SK-N-SH (cell line): ENCODE measurements at regions not wholly inside any gene's neighbourhood (a gene's known extent, or its start where the extent isn't known, plus 50 kb on each side); places are given as distances from the start of the nearest gene placed in this dataset.

ENCODE experiments used
- CTCF ChIA-PET: fragments of 300-600, 350-600 bp; formaldehyde crosslinking; extraction: SDS; loops from one replicate; lab custom pipeline; 2021; lab: Yijun Ruan, JAX
- POLR2A ChIA-PET: fragments of 350-600 bp; sonication (Branson Sonifier 250); formaldehyde crosslinking; extraction: SDS; loops from one replicate; lab custom pipeline; 2020; ENCODE audit warnings: antibody characterized with exemption, inconsistent platforms; lab: Yijun Ruan, JAX
- DNase-seq: peaks from one replicate; pipeline ENCODE4 v3.0.0; 2012
- H2AFZ ChIP-seq: fragments of 200-600 bp; sonication (generic); 2 replicates; pipeline ENCODE4 v1.8.1; 2016; ENCODE audit warnings: antibody characterized with exemption, mild to moderate bottlenecking, low read depth
- H3F3A ChIP-seq: fragments of 200-600 bp; sonication (generic); replicated peaks from 2 replicates; pipeline ENCODE3; 2016; ENCODE audit warnings: antibody characterized with exemption, mild to moderate bottlenecking; ENCODE audit not compliant: insufficient read depth
- H3K27ac ChIP-seq, 2 experiments: fragments of 200-500 bp in 1 of 2; fragments of 200-600 bp in 1 of 2; sonication (Bioruptor generic) in 1 of 2; sonication (generic), shearing (Covaris generic) in 1 of 2; 2 replicates each; pipeline versions ENCODE4 v1.5.1 to v1.6.1; 2014 to 2016; ENCODE audit warnings: low read depth in 2 of 2, inconsistent platforms in 1 of 2, low read length in 1 of 2, mild to moderate bottlenecking in 1 of 2, mixed read lengths in 1 of 2
- H3K27me3 ChIP-seq: fragments of 200-600 bp; sonication (generic), shearing (Covaris generic); 2 replicates; pipeline ENCODE4 v1.6.1; 2016; ENCODE audit warnings: mixed run types; ENCODE audit not compliant: insufficient read depth
- H3K36me3 ChIP-seq, 2 experiments: fragments of 200-500 bp in 1 of 2; fragments of 200-600 bp in 1 of 2; sonication (Bioruptor generic) in 1 of 2; sonication (generic) in 1 of 2; replicated peaks in 1 of 2; 2 replicates each; pipeline versions ENCODE3 to v1.5.1; 2014 to 2016; ENCODE audit warnings: low read length in 1 of 2, mild to moderate bottlenecking in 1 of 2; ENCODE audit not compliant: insufficient read depth in 2 of 2, control insufficient read depth in 1 of 2
- H3K4me1 ChIP-seq, 2 experiments: fragments of 200-500 bp in 1 of 2; fragments of 200-600 bp in 1 of 2; sonication (Bioruptor generic) in 1 of 2; sonication (generic), shearing (Covaris generic) in 1 of 2; 2 replicates each; pipeline versions ENCODE4 v1.5.1 to v1.6.1; 2014 to 2016; ENCODE audit warnings: low read depth in 1 of 2, low read length in 1 of 2, mixed run types in 1 of 2; ENCODE audit not compliant: insufficient read depth in 2 of 2, control insufficient read depth in 1 of 2
- H3K4me2 ChIP-seq: fragments of 200-600 bp; sonication (generic), shearing (Covaris generic); 2 replicates; pipeline ENCODE4 v1.6.1; 2017; ENCODE audit warnings: mixed run types
- H3K4me3 ChIP-seq, 2 experiments: fragments of 200-500 bp in 1 of 2; fragments of 200-600 bp in 1 of 2; sonication (Bioruptor generic) in 1 of 2; sonication (generic), shearing (Covaris generic) in 1 of 2; 2 replicates each; pipeline versions ENCODE4 v1.5.1 to v1.8.1; 2014 to 2016; ENCODE audit warnings: low read depth in 2 of 2, inconsistent platforms in 1 of 2, low read length in 1 of 2, mild to moderate bottlenecking in 1 of 2, mixed read lengths in 1 of 2, moderate library complexity in 1 of 2
- H3K79me2 ChIP-seq: fragments of 200-600 bp; sonication (generic); 2 replicates; pipeline ENCODE4 v1.8.1; 2017; ENCODE audit warnings: mild to moderate bottlenecking; ENCODE audit not compliant: insufficient read depth
- H3K9ac ChIP-seq: fragments of 200-600 bp; sonication (generic); 2 replicates; pipeline ENCODE4 v1.6.1; 2017; ENCODE audit warnings: mixed run types
- H3K9me2 ChIP-seq: fragments of 200-600 bp; sonication (generic); 2 replicates; pipeline ENCODE4 v1.6.1; 2017; ENCODE audit warnings: mixed run types
- H3K9me3 ChIP-seq: fragments of 200-600 bp; sonication (generic); 2 replicates; pipeline ENCODE4 v1.6.1; 2017; ENCODE audit warnings: mixed run types, mild to moderate bottlenecking, moderate library complexity
- H4K20me1 ChIP-seq: fragments of 200-600 bp; sonication (generic); 2 replicates; pipeline ENCODE4 v1.6.1; 2017; ENCODE audit warnings: mild to moderate bottlenecking, mixed run types; ENCODE audit not compliant: insufficient read depth
- CHD2 ChIP-seq: fragments of 150-350 bp; IDR thresholded peaks from 2 replicates; pipeline ENCODE4 v1.6.1; 2018; ENCODE audit warnings: low read length; ENCODE audit not compliant: partially characterized antibody
- ELF1 ChIP-seq: IDR thresholded peaks from 2 replicates; pipeline ENCODE4 v1.4.0; 2012
- EZH2phosphoT487 ChIP-seq: fragments of 200-600 bp; sonication (generic); IDR thresholded peaks from 2 replicates; pipeline ENCODE4 v1.6.1; 2017; ENCODE audit warnings: low read depth, mixed run types, mild to moderate bottlenecking, antibody characterized with exemption, moderate library complexity, borderline replicate concordance
- FOSL2 ChIP-seq: IDR thresholded peaks from 2 replicates; pipeline ENCODE4 v1.4.0; 2012; ENCODE audit warnings: low read depth, mild to moderate bottlenecking, moderate library complexity, borderline replicate concordance
- FOXJ3 ChIP-seq: sonication (generic); formaldehyde crosslinking; IDR thresholded peaks from 2 replicates; pipeline ENCODE4 v1.5.1; 2020; ENCODE audit warnings: mild to moderate bottlenecking, missing genetic modification reagents
- FOXM1 ChIP-seq: IDR thresholded peaks from 2 replicates; pipeline ENCODE4 v1.4.0; 2012; ENCODE audit warnings: low read depth, mild to moderate bottlenecking
- GABPA ChIP-seq: IDR thresholded peaks from 2 replicates; pipeline ENCODE4 v1.4.0; 2012; ENCODE audit warnings: low read depth, mild to moderate bottlenecking
- MEF2A ChIP-seq: IDR thresholded peaks from 2 replicates; pipeline ENCODE4 v1.4.0; 2012; ENCODE audit warnings: low read depth, borderline replicate concordance
- RCOR1 ChIP-seq: fragments of 150-350 bp; IDR thresholded peaks from 2 replicates; pipeline ENCODE4 v1.6.1; 2017; ENCODE audit warnings: antibody characterized with exemption, low read length
- REST ChIP-seq: IDR thresholded peaks from 2 replicates; pipeline ENCODE4 v1.6.1; 2012; ENCODE audit warnings: mild to moderate bottlenecking, low read depth, low read length, moderate library complexity
- RFX5 ChIP-seq: IDR thresholded peaks from 2 replicates; pipeline ENCODE4 v1.6.1; 2012; ENCODE audit warnings: mild to moderate bottlenecking, improper control_type of control experiment, low read length
- SMC3 ChIP-seq: IDR thresholded peaks from 2 replicates; pipeline ENCODE4 v1.6.1; 2012; ENCODE audit warnings: low read depth, low read length, improper control_type of control experiment
- TAF1 ChIP-seq: IDR thresholded peaks from 2 replicates; pipeline ENCODE4 v1.6.1; 2012; ENCODE audit warnings: low read depth, mild to moderate bottlenecking, low read length, moderate library complexity, borderline replicate concordance
- TEAD4 ChIP-seq: IDR thresholded peaks from 2 replicates; pipeline ENCODE4 v1.4.0; 2012; ENCODE audit warnings: mild to moderate bottlenecking, borderline replicate concordance; ENCODE audit not compliant: insufficient read depth
- USF1 ChIP-seq: IDR thresholded peaks from 2 replicates; pipeline ENCODE4 v1.4.0; 2012; ENCODE audit warnings: low read depth, borderline replicate concordance
- YY1 ChIP-seq: IDR thresholded peaks from 2 replicates; pipeline ENCODE4 v1.4.0; 2012; ENCODE audit warnings: low read depth, mild to moderate bottlenecking
- WGBS: methylation state at CpG from one replicate; pipeline ENCODE4 v1.1.6; 2017; ENCODE audit warnings: low lambda C conversion rate; 5-methylcytosine and 5-hydroxymethylcytosine counted together
- TF ChIP-seq, protein P1 (sequence below): IDR thresholded peaks from 2 replicates; pipeline ENCODE4 v1.4.0; 2012; ENCODE audit warnings: low read depth
- TF ChIP-seq, protein P2 (sequence below): fragments of 200-600 bp; sonication (generic); IDR thresholded peaks from 2 replicates; pipeline ENCODE4 v1.6.1; 2017; ENCODE audit warnings: antibody characterized with exemption, mild to moderate bottlenecking, moderate library complexity

DNA sequence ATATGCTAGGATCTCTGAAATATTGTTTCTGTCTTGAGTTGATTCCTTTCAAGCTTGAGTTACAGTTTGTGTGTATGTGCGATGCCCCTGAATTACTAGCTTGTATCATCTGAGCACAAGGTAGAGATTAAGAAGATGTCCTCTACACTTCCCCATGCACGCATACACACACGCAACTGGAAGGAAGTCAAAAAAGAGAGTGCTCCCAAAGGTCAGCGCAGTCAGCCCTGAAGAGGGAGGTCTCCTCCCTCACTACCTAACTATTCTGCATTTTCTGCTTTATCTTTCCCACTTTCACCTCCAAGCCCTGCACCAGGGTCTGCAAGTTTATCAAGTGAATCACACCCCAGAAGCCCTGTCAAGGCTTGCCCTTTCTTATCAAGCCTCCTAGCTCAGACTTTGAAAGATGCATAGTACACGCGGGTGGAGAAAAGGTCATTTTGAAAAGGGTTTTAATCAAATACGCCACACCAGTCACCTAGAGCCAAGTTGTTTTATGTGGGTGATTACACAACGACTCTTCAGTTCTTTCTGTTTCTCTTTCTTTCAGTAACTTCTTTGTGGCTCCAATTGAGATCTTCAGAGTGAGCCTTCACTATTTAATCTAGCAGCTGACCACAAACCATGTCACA, 127.7 kb downstream of the ASB9 start:
- no peaks in the 10 kb centered on the region for H3F3A ChIP-seq
- H4K20me1 ChIP-seq: no peaks in the 10 kb centered on the region
- no peak overlapping the region for H2AFZ ChIP-seq
- DNase-seq: no peak
- CTCF ChIA-PET: interaction anchor here (0.7 to 1.9 kb wide), 10 partner anchors 10 to 1062 kb away, joined by 3 to 9 read pairs (median 3); no protein-coding TSS in a partner anchor
- H3K9me2 ChIP-seq: no peaks in the 10 kb centered on the region
- H3K27me3 ChIP-seq: no peaks in the 10 kb centered on the region
- no peaks in the 10 kb centered on the region for H3K4me1 ChIP-seq
- no peaks in the 10 kb centered on the region for H3K9me3 ChIP-seq
- H3K9ac ChIP-seq: no peak overlapping the region
- H3K4me3 ChIP-seq: no peak overlapping the region
- no peaks in the 10 kb centered on the region for H3K36me3 ChIP-seq
- H3K4me2 ChIP-seq: no peak overlapping the region
- POLR2A ChIA-PET: no interaction called here
- H3K27ac ChIP-seq: no peak overlapping the region
- no peaks in the 10 kb centered on the region for H3K79me2 ChIP-seq
- WGBS: 50% methylated on average over 8 of the region's 8 CpGs
- TF ChIP-seq TEAD4 (no peak), FOSL2 (no peak), ELF1 (no peak), MEF2A (no peak), CHD2 (no peak), YY1 (no peak), SMC3 (no peak), USF1 (no peak), TAF1 (no peak), FOXJ3 (CRISPR knock-in tag) (no peak), RFX5 (no peak), FOXM1 (no peak), REST (no peak), RCOR1 (no peak), GABPA (no peak), EZH2phosphoT487 (no peak)
- TF ChIP-seq, protein P1, sequence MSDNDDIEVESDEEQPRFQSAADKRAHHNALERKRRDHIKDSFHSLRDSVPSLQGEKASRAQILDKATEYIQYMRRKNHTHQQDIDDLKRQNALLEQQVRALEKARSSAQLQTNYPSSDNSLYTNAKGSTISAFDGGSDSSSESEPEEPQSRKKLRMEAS: no peak
- TF ChIP-seq, protein P2, sequence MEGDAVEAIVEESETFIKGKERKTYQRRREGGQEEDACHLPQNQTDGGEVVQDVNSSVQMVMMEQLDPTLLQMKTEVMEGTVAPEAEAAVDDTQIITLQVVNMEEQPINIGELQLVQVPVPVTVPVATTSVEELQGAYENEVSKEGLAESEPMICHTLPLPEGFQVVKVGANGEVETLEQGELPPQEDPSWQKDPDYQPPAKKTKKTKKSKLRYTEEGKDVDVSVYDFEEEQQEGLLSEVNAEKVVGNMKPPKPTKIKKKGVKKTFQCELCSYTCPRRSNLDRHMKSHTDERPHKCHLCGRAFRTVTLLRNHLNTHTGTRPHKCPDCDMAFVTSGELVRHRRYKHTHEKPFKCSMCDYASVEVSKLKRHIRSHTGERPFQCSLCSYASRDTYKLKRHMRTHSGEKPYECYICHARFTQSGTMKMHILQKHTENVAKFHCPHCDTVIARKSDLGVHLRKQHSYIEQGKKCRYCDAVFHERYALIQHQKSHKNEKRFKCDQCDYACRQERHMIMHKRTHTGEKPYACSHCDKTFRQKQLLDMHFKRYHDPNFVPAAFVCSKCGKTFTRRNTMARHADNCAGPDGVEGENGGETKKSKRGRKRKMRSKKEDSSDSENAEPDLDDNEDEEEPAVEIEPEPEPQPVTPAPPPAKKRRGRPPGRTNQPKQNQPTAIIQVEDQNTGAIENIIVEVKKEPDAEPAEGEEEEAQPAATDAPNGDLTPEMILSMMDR: no peak
- TF ChIP-seq, all 33 proteins: peak for 0
